ENCODE measurements at regions not wholly inside any gene's neighbourhood (a gene's known extent, or its start where the extent isn't known, plus 50 kb on each side); places are given as distances from the start of the nearest gene placed in this dataset.
"Not testable (repeated sequence)": the region's sequence is repeated elsewhere in the genome, so short reads cannot be mapped to it uniquely, and the experiment has no call there.

DNA sequence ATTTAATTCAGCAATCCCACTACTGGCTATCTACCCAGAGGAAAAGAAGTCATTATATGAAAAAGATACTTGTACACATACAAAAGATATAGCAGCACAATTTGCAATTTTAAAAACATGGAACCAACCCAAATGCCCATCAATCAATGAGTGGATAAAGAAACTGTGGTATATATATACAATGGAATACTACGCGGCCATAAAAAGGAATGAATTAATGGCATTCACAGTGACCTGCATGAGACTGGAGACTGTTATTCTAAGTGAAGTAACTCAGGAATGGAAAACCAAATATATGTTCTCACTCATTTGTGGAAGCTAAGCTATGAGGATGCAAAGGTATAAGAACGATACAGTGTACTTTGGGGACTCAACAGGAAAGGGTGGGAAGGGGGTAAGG is 102.8 kb upstream of the KCNMA1 start:
- H3K79me2 ChIP-seq (ENCODE audit: insufficient read depth); H3K27ac ChIP-seq; H3K27me3 ChIP-seq (replicated peaks; ENCODE audit: insufficient read depth); H3K9me3 ChIP-seq (ENCODE audit: low read depth); DNase-seq; in situ Hi-C loops (cut with MboI); H2AFZ ChIP-seq; H3K9ac ChIP-seq; H3K4me3 ChIP-seq; H4K20me1 ChIP-seq (ENCODE audit: insufficient read depth); H3K9me2 ChIP-seq (ENCODE audit: insufficient read depth); H3K36me3 ChIP-seq (ENCODE audit: low read depth); H3K4me2 ChIP-seq (ENCODE audit: unreplicated experiment): not testable (repeated sequence)
- WGBS, 2 experiments (ENCODE audit: low coverage in 1 of 2, low lambda C conversion rate in 2 of 2, missing lambda C conversion rate in 2 of 2): 100% methylated on average over 3 of the region's 3 CpGs
- Histone ChIP-seq H3K4me1 (ENCODE audit: insufficient read depth) (peaks cover 29% of the 10 kb centered on the region), H3F3A (ENCODE audit: insufficient read depth) (peaks cover 17% of the 10 kb centered on the region)

DNA sequence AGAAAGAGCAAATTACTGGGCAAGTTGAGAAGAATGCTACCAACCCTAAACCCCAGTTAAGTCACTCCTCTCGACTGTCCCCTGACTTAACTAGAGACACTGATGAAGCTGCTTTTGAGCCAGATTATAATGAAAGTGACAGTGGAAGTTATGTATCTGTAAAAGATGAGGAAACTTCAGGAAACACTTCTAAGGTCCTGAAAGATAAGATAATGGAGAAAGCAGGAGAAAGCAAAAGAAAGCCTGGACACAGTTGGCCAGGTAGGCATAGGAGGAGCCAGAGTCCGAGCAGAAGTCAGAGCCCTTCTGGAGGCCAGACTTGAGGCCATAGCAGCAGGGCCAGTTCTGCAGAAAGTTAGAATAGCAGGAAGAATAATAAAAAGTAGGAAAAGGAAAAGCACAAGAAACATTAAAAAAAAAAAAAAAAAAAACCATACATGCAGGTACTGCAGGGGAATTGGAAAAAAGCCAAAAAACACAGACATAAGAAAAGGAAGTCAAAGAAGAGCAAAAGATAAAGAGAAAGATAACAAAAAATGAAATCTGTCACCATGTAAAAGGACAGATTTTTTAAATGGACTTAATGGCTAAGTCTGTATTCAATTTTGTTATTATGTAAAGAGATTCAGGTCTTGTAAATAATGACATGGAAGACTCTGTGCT is 101.0 kb upstream of the KCNMA1 start:
- H3K9me3 ChIP-seq (ENCODE audit: low read depth): no peaks in the 10 kb centered on the region
- 0 out of 2 replicates have a peak overlapping the region, but pooled peaks have one; percentile 11 for H2AFZ ChIP-seq
- H3K9ac ChIP-seq: no peak overlapping the region
- TF ChIP-seq EZH2phosphoT487 (IDR thresholded peaks at IDR 0.05; ENCODE audit: insufficient read depth, low read depth): no peak
- TF ChIP-seq EZH2 (IDR thresholded peaks at IDR 0.05; ENCODE audit: insufficient read depth, poor library complexity, severe bottlenecking): no peak
- 65 to 68% methylated on average over 2 of the region's 2 CpGs for WGBS, 2 experiments (ENCODE audit: low coverage in 1 of 2, low lambda C conversion rate in 2 of 2, missing lambda C conversion rate in 2 of 2)
- H4K20me1 ChIP-seq (ENCODE audit: insufficient read depth): no peaks in the 10 kb centered on the region
- H3K36me3 ChIP-seq (ENCODE audit: low read depth): no peaks in the 10 kb centered on the region
- no peaks in the 10 kb centered on the region for H3K27me3 ChIP-seq (replicated peaks; ENCODE audit: insufficient read depth)
- H3K9me2 ChIP-seq (ENCODE audit: insufficient read depth): no peaks in the 10 kb centered on the region
- no peaks in the 10 kb centered on the region for H3K79me2 ChIP-seq (ENCODE audit: insufficient read depth)
- H3K4me1 ChIP-seq (ENCODE audit: insufficient read depth): peaks cover 29% of the 10 kb centered on the region
- H3K4me3 ChIP-seq: no peak overlapping the region
- peak overlapping the region; percentile 58 for H3K27ac ChIP-seq
- DNase-seq: no peak
- in situ Hi-C loops (cut with MboI): no loop called here
- peak overlapping the region; percentile 66 for H3K4me2 ChIP-seq (ENCODE audit: unreplicated experiment)
- H3F3A ChIP-seq (ENCODE audit: insufficient read depth): peaks cover 17% of the 10 kb centered on the region

DNA sequence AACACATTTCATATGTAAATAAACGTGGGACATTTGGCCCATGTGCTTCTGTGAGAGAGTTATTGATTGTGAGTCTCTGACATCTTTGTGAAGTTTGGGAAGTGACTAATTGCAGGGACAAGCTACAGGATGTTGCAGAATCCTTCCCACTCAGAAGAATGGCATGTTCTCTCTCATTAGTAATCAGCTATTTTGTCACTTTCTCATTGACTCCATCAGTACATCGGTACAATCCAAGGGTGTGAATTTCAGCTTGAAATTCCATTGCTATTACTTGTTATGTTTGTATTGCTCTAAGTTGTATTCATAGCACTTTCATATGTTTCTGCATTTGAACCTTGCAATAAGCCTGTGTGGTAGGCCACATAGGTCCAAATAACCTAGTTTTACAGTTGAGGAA is 100.0 kb upstream of the KCNMA1 start:
- Histone ChIP-seq H3K27ac (peak overlapping the region; percentile 58), H3K4me3 (0 out of 2 replicates have a peak overlapping the region, but pooled peaks have one; percentile 7), H3K36me3 (ENCODE audit: low read depth) (no peaks in the 10 kb centered on the region), H3K9me3 (ENCODE audit: low read depth) (no peaks in the 10 kb centered on the region), H3K9ac (no peak overlapping the region), H3K4me2 (ENCODE audit: unreplicated experiment) (peak overlapping the region; percentile 66), H3K27me3 (replicated peaks; ENCODE audit: insufficient read depth) (no peaks in the 10 kb centered on the region), H4K20me1 (ENCODE audit: insufficient read depth) (no peaks in the 10 kb centered on the region), H3K79me2 (ENCODE audit: insufficient read depth) (no peaks in the 10 kb centered on the region), H2AFZ (no peak overlapping the region), H3F3A (ENCODE audit: insufficient read depth) (peaks cover 17% of the 10 kb centered on the region), H3K4me1 (ENCODE audit: insufficient read depth) (peaks cover 29% of the 10 kb centered on the region), H3K9me2 (ENCODE audit: insufficient read depth) (no peaks in the 10 kb centered on the region)
- DNase-seq: peak; percentile 92
- WGBS, 2 experiments (ENCODE audit: low coverage in 1 of 2, low lambda C conversion rate in 2 of 2, missing lambda C conversion rate in 2 of 2): 0 to 2% methylated on average over 2 of the region's 2 CpGs
- in situ Hi-C loops (cut with MboI): no loop called here
- TF ChIP-seq EZH2phosphoT487 (IDR thresholded peaks at IDR 0.05; ENCODE audit: insufficient read depth, low read depth): 0 out of 2 replicates have a peak, but pooled peaks have one; percentile 74
- no peak for TF ChIP-seq EZH2 (IDR thresholded peaks at IDR 0.05; ENCODE audit: insufficient read depth, poor library complexity, severe bottlenecking)

DNA sequence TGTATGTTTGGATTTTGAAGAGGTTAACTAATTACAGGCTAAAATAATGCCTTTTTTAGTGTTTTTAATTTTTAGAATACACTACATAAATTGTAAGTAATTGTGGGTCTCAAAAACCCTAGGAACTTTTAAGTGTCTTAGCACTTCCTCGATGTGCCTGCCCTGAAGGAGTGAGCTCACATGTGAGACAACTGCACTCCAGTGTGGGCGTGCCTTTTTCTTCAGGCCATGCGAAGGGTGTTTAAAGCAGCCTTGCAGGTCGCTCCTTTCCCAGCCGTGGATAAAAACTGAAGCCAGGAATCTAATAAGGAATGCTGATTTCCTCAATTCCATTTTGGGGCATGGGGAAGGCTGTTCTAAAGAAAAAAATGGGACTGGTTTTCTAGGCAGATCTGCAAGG is 97.5 kb upstream of the KCNMA1 start:
- in situ Hi-C loops (cut with MboI); H3K9me3 ChIP-seq (ENCODE audit: low read depth); H3K27ac ChIP-seq; H3K9ac ChIP-seq; DNase-seq; H3K4me2 ChIP-seq (ENCODE audit: unreplicated experiment); H4K20me1 ChIP-seq (ENCODE audit: insufficient read depth); H2AFZ ChIP-seq; H3K4me3 ChIP-seq; H3K36me3 ChIP-seq (ENCODE audit: low read depth); H3K79me2 ChIP-seq (ENCODE audit: insufficient read depth); H3K9me2 ChIP-seq (ENCODE audit: insufficient read depth); H3K27me3 ChIP-seq (replicated peaks; ENCODE audit: insufficient read depth): not testable (repeated sequence)
- 71 to 74% methylated on average over 5 of the region's 5 CpGs for WGBS, 2 experiments (ENCODE audit: low coverage in 1 of 2, low lambda C conversion rate in 2 of 2, missing lambda C conversion rate in 2 of 2)
- H3F3A ChIP-seq (ENCODE audit: insufficient read depth): peaks cover 11% of the 10 kb centered on the region
- peaks cover 15% of the 10 kb centered on the region for H3K4me1 ChIP-seq (ENCODE audit: insufficient read depth)
